A673 (cell line): ENCODE measurements at regions not wholly inside any gene's neighbourhood (a gene's known extent, or its start where the extent isn't known, plus 50 kb on each side); places are given as distances from the start of the nearest gene placed in this dataset.

Experiments
- CTCF ChIP-seq: fragments of 300-800, 200-600 bp; sonication (generic); conservative IDR thresholded peaks from 2 replicates; pipeline ENCODE4 v1.5.1; 2017; ENCODE audit warnings: low read depth, mild to moderate bottlenecking, antibody characterized with exemption, low read length, moderate library complexity, mixed read lengths
- EZH2 ChIP-seq: fragments of 200-600 bp; sonication (generic); IDR thresholded peaks from 2 replicates; pipeline ENCODE4 v1.6.1; 2017; ENCODE audit warnings: borderline replicate concordance, low read depth, mild to moderate bottlenecking, mixed read lengths, antibody characterized with exemption, low read length; ENCODE audit not compliant: poor library complexity, severe bottlenecking

- no peak for TF ChIP-seq CTCF
- TF ChIP-seq EZH2, result no peak
Measured at GRCh38 chr4:158968961-158969360, 133.9 kb upstream of the RAPGEF2 start.
